Epithelial cell of esophagus (primary cell): ENCODE measurements at regions not wholly inside any gene's neighbourhood (a gene's known extent, or its start where the extent isn't known, plus 50 kb on each side); places are given as distances from the start of the nearest gene placed in this dataset.
A peak's percentile ranks its signal among the peaks of the same experiment; 100 is the strongest.

Source experiments
- DNase-seq: peaks from one replicate; pipeline ENCODE4 v3.0.0; 2010; ENCODE audit warnings: low read depth
- H3K4me3 ChIP-seq: 2 replicates; pipeline ENCODE4 v1.5.1; 2011; ENCODE audit warnings: mild to moderate bottlenecking, low read length, control low read depth
- TF ChIP-seq, protein P1 (sequence below): IDR thresholded peaks from 2 replicates; pipeline ENCODE4 v1.5.1; 2011; ENCODE audit warnings: low read depth, mild to moderate bottlenecking, low read length, control low read depth, inconsistent platforms; ENCODE audit not compliant: insufficient read depth; ENCODE audit errors: missing control alignments

DNA sequence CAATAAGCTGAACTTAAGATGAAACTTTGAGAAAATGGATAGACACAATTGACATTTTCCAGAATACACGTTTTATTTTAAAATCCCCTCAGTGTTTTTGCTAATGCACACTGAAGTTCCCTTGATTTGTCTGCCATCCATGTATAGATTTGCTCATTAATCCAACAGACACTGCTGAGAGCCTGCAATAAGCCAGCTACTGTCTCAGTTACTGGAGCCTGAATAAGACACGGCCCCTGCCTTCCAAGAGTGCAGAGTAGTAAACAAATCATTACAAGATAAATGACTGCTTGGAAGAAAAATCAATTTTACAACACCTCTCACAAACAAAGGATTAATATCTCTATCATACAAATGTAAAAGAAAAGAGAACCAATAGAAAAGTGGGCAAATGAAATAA lies 130.1 kb downstream of the TLR5 start:
- no peak overlapping the region for H3K4me3 ChIP-seq
- no peak for DNase-seq
- TF ChIP-seq, protein P1, sequence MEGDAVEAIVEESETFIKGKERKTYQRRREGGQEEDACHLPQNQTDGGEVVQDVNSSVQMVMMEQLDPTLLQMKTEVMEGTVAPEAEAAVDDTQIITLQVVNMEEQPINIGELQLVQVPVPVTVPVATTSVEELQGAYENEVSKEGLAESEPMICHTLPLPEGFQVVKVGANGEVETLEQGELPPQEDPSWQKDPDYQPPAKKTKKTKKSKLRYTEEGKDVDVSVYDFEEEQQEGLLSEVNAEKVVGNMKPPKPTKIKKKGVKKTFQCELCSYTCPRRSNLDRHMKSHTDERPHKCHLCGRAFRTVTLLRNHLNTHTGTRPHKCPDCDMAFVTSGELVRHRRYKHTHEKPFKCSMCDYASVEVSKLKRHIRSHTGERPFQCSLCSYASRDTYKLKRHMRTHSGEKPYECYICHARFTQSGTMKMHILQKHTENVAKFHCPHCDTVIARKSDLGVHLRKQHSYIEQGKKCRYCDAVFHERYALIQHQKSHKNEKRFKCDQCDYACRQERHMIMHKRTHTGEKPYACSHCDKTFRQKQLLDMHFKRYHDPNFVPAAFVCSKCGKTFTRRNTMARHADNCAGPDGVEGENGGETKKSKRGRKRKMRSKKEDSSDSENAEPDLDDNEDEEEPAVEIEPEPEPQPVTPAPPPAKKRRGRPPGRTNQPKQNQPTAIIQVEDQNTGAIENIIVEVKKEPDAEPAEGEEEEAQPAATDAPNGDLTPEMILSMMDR = no peak

GRCh38 chr1:223014142-223014873 lies 128.7 kb downstream of the TLR5 start:
- TF ChIP-seq, protein P1 = no peak
- DNase-seq = no peak
- H3K4me3 ChIP-seq = no peak overlapping the region

GRCh38 chr1:223016381-223016780 lies 126.7 kb downstream of the TLR5 start:
- DNase-seq = no peak
- TF ChIP-seq, protein P1 = no peak
- no peak overlapping the region for H3K4me3 ChIP-seq

GRCh38 chr1:223016890-223017289 lies 126.2 kb downstream of the TLR5 start:
- TF ChIP-seq, protein P1 = no peak
- H3K4me3 ChIP-seq = no peak overlapping the region
- no peak for DNase-seq

DNA sequence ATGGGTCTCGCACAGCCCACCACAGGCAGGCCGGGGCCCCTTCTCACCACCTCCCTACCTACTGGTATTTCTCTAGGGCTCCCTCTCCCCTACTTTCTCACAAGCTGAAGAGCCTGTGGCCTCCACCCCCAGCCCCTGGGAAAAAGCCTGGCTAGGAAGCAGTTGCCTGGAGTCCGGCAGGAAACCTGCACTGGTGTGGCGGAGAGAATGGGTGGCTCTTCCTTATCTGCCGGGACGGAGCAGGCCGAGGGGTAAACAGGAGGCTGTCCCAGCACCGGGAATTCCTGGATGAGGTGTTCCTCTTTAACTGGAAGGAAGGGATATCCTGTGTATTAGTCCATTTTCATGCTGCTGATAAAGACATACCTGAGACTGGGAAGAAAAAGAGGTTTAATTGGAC lies 125.8 kb downstream of the TLR5 start:
- DNase-seq = no peak
- H3K4me3 ChIP-seq = no peak overlapping the region
- TF ChIP-seq, protein P1 = no peak

DNA sequence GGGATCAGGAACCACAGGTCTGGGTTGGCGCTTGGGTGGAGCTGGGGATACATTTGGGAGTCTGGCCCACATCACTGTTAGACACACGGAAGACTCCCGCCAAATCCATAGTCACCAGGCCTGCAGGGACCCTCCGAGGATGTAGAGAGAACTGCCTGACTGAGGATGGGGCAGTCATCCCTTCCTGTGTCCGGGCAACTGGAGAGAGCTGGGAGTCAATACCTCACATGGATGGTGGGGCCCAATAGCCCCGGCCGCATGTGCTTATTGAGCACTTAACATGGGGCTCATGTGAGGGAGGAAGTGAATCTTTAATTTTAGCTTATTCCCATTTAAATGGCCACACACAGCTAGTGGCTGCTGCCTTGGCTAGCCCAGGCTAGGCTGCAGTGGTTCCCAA lies 124.5 kb downstream of the TLR5 start:
- DNase-seq = no peak
- H3K4me3 ChIP-seq = no peak overlapping the region
- TF ChIP-seq, protein P1 = no peak

DNA sequence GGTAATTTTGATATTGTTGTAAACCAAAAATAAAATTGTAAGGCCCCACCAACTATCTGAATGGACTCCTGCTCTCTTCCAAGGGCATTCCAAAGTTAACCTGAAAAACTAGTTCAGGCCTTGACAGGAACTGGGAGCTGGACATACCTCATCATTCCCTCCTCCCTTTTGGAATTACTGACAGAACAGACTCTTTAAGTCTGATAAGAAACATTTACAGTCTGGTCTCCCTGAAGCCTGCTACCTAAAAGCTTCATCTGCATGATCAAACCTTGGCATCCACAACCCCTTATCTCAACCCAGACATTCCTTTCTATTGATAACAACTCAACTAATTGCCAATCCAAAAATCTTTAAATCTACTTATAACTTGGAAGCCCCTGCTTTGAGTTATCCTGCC lies 123.8 kb downstream of the TLR5 start:
- TF ChIP-seq, protein P1 = no peak
- H3K4me3 ChIP-seq = no peak overlapping the region
- DNase-seq = peak; percentile 18
